Thyroid gland (tissue), 4 donors: ENCODE measurements at regions not wholly inside any gene's neighbourhood (a gene's known extent, or its start where the extent isn't known, plus 50 kb on each side); places are given as distances from the start of the nearest gene placed in this dataset.

Experiments
- DNase-seq, 2 donors: peaks; one replicate each; pipeline ENCODE4 v3.0.0-alpha.2; 2019
- H3K27ac ChIP-seq, 3 donors: fragments of 200-600 bp; sonication (generic); 1 replicate in 2 of 3; 2 replicates in 1 of 3; pipeline ENCODE4 v1.5.1; 2016 to 2019; ENCODE audit warnings: mild to moderate bottlenecking in 1 of 3, moderate library complexity in 1 of 3
- H3K27me3 ChIP-seq: fragments of 200-600 bp; sonication (generic); one replicate; pipeline ENCODE4 v1.5.1; 2019
- H3K36me3 ChIP-seq, 2 donors: fragments of 200-600 bp; sonication (generic); one replicate each; pipeline ENCODE4 v1.5.1; 2016 to 2019
- H3K4me1 ChIP-seq, 2 donors: fragments of 200-600 bp; sonication (generic); one replicate each; pipeline ENCODE4 v1.5.1; 2017 to 2019
- H3K4me3 ChIP-seq, 3 donors: fragments of 200-600 bp; sonication (generic); replicated peaks in 1 of 3; 1 replicate in 2 of 3; 2 replicates in 1 of 3; pipeline ENCODE4 v1.5.1; 2016; ENCODE audit warnings: mild to moderate bottlenecking in 1 of 3
- H3K9me3 ChIP-seq: fragments of 200-600 bp; sonication (generic); one replicate; pipeline ENCODE4 v1.5.1; 2017
- CTCF ChIP-seq, 6 experiments: fragments of 200-600 bp in 3 of 6; fragments of 450-650 bp in 3 of 6; sonication (generic) in 3 of 6; IDR thresholded peaks; one replicate each; pipeline ENCODE4 v1.5.1; 2016 to 2019; ENCODE audit warnings: antibody characterized with exemption in 6 of 6, mild to moderate bottlenecking in 2 of 6, inconsistent platforms in 1 of 6, moderate library complexity in 1 of 6
- POLR2A ChIP-seq, 2 donors: fragments of 450-650 bp; IDR thresholded peaks; one replicate each; pipeline ENCODE4 v1.6.1; 2017; ENCODE audit warnings: antibody characterized with exemption in 2 of 2, mild to moderate bottlenecking in 2 of 2, moderate library complexity in 1 of 2
- whole genome bisulfite sequencing, 2 donors: methylation state at CpG; one replicate each; pipeline ENCODE4 v1.1.5; 2017; 5-methylcytosine and 5-hydroxymethylcytosine counted together
- intact Hi-C: fragments of 100-400 bp; cut with DNase I; formaldehyde crosslinking; loops from one replicate; pipeline ENCODE4 v1.15.1; 2023

GRCh38 chr6:12367412-12367811, 77.3 kb downstream of the EDN1 start:
- intact Hi-C loops, result no loop called here
- H3K4me1 ChIP-seq, result no peaks in the 10 kb centered on the region
- no peak for DNase-seq
- no peaks in the 10 kb centered on the region for H3K9me3 ChIP-seq
- no peak overlapping the region for H3K4me3 ChIP-seq
- WGBS, 2 donors, result 98% methylated on average over 1 of the region's 1 CpG
- no peak overlapping the region for H3K27ac ChIP-seq
- no peaks in the 10 kb centered on the region for H3K36me3 ChIP-seq
- no peak for TF ChIP-seq POLR2A (IDR thresholded peaks at IDR 0.05)
- TF ChIP-seq CTCF (IDR thresholded peaks at IDR 0.05), result no peak
- no peaks in the 10 kb centered on the region for H3K27me3 ChIP-seq

GRCh38 chr6:12369355-12369754, 79.2 kb downstream of the EDN1 start:
- no peaks in the 10 kb centered on the region for H3K4me1 ChIP-seq
- whole genome bisulfite sequencing, 2 donors, result 92 to 93% methylated on average over 1 of the region's 1 CpG
- intact Hi-C loops, result no loop called here
- H3K27me3 ChIP-seq, result no peaks in the 10 kb centered on the region
- DNase-seq, result no peak
- no peaks in the 10 kb centered on the region for H3K9me3 ChIP-seq
- TF ChIP-seq POLR2A (IDR thresholded peaks at IDR 0.05) (no peak), CTCF (IDR thresholded peaks at IDR 0.05) (no peak)
- no peak overlapping the region for H3K4me3 ChIP-seq
- H3K36me3 ChIP-seq, result no peaks in the 10 kb centered on the region
- H3K27ac ChIP-seq, result no peak overlapping the region

GRCh38 chr6:12369781-12370262, 79.7 kb downstream of the EDN1 start:
- Histone ChIP-seq H3K4me1 (no peaks in the 10 kb centered on the region), H3K27me3 (no peaks in the 10 kb centered on the region), H3K9me3 (no peaks in the 10 kb centered on the region), H3K36me3 (no peaks in the 10 kb centered on the region), H3K27ac (no peak overlapping the region), H3K4me3 (no peak overlapping the region)
- 68 to 74% methylated on average over 11 of the region's 11 CpGs for WGBS, 2 donors
- intact Hi-C loops, result no loop called here
- DNase-seq, result no peak
- TF ChIP-seq POLR2A (IDR thresholded peaks at IDR 0.05) (no peak), CTCF (IDR thresholded peaks at IDR 0.05) (no peak)

- Histone ChIP-seq H3K4me1 (no peaks in the 10 kb centered on the region), H3K27me3 (no peaks in the 10 kb centered on the region), H3K27ac (no peak overlapping the region), H3K36me3 (no peaks in the 10 kb centered on the region), H3K4me3 (no peak overlapping the region), H3K9me3 (no peaks in the 10 kb centered on the region)
- no peak for DNase-seq
- 92 to 93% methylated on average over 1 of the region's 1 CpG for whole genome bisulfite sequencing, 2 donors
- TF ChIP-seq POLR2A (IDR thresholded peaks at IDR 0.05) (no peak), CTCF (IDR thresholded peaks at IDR 0.05) (no peak)
- intact Hi-C loops, result no loop called here
Observed at GRCh38 chr6:12371151-12371550, 81.0 kb downstream of the EDN1 start.

GRCh38 chr6:12371641-12372146, 81.5 kb downstream of the EDN1 start:
- Histone ChIP-seq H3K9me3 (no peaks in the 10 kb centered on the region), H3K36me3 (no peaks in the 10 kb centered on the region), H3K27ac (no peak overlapping the region), H3K27me3 (no peaks in the 10 kb centered on the region), H3K4me3 (no peak overlapping the region), H3K4me1 (no peaks in the 10 kb centered on the region)
- intact Hi-C loops, result no loop called here
- TF ChIP-seq CTCF (IDR thresholded peaks at IDR 0.05) (no peak), POLR2A (IDR thresholded peaks at IDR 0.05) (no peak)
- WGBS, 2 donors, result 86 to 89% methylated on average over 3 of the region's 3 CpGs
- no peak for DNase-seq
